Urinary bladder (tissue), 3 donors: ENCODE measurements at regions not wholly inside any gene's neighbourhood (a gene's known extent, or its start where the extent isn't known, plus 50 kb on each side); places are given as distances from the start of the nearest gene placed in this dataset.
"Not testable (repeated sequence)": the region's sequence is repeated elsewhere in the genome, so short reads cannot be mapped to it uniquely, and the experiment has no call there.

ENCODE experiments used
- DNase-seq: peaks from one replicate; pipeline ENCODE4 v3.0.0-alpha.2; 2015; ENCODE audit errors: extremely low spot score
- H3K27ac ChIP-seq: one replicate; pipeline ENCODE4 v1.5.1; 2013; ENCODE audit warnings: low read depth, mild to moderate bottlenecking, moderate library complexity
- H3K36me3 ChIP-seq: one replicate; pipeline ENCODE4 v1.6.1; 2013; ENCODE audit warnings: mild to moderate bottlenecking, moderate library complexity; ENCODE audit not compliant: insufficient read depth
- H3K4me1 ChIP-seq: one replicate; pipeline ENCODE4 v1.6.1; 2013; ENCODE audit warnings: mild to moderate bottlenecking, moderate library complexity; ENCODE audit not compliant: insufficient read depth
- H3K4me3 ChIP-seq: one replicate; pipeline ENCODE4 v1.5.1; 2013; ENCODE audit warnings: low read depth, low read length
- WGBS: extraction: QIAGEN DNeasy Blood & Tissue Kit; methylation state at CpG from one replicate; pipeline ENCODE4 v1.1.7; 2013; 5-methylcytosine and 5-hydroxymethylcytosine counted together
- donor health status: healthy with polysubstance abuse.
- donor health status: healthy.

DNA sequence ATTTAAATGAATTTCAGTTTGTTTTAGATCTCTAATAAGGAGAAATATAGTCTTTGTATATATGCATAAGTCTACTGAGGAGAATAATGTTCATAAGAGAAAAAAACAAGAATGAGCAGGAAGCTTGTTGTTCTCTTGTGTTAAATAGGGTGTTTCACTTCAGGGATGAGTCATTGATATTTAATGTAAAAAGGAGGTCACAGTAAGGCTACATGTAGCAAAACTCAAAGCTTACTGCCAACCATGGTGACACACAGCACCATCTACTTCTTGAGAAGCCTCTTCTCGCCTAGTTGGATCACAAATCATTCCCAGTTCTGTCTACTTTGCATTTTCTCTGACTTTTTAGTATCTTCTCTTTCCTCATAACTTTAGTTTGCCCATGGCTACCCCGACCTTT lies 1466.0 kb upstream of the C9orf72 start:
- H3K4me3 ChIP-seq = no peak overlapping the region
- no peak for DNase-seq
- no peaks in the 10 kb centered on the region for H3K4me1 ChIP-seq
- WGBS = 72% methylated on average over 2 of the region's 2 CpGs
- no peaks in the 10 kb centered on the region for H3K36me3 ChIP-seq
- no peak overlapping the region for H3K27ac ChIP-seq

DNA sequence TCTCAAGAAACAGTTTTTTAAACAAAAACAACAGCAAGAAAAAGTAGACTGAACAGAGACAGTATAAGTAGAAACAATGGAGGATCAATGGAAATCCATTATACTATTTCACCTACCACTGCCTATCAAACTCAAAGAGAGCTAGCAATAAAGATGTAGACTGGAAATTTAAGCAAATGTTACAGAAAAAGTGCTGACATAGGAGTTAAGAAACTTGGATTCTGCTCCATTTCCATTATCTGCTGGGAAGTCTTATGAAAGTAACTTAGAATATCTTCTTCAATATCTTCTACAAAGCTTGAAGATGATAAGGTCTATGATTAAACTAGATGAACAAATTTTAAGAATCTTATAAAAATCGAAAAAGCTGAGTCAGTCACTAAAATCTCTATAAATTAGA lies 1469.8 kb upstream of the C9orf72 start:
- Histone ChIP-seq H3K36me3 (no peaks in the 10 kb centered on the region), H3K4me3 (no peak overlapping the region)

DNA sequence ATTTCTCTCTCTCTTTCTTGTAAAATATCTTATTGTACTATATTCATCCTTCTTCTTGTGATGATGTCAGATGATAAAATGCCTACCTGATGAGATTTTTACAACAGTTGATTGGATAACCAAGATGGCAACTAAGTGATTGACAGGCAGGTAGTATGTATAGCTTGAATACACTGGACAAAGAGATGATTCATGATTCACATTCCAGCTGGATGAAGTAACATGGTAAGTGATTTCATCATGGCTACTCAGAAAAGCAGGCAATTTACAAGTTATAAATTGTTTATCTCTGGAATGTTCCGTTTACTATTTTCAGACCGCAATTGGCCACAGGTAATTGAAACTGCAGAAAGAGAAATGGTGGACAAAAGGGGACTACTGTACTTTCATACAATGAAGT lies 1471.7 kb upstream of the C9orf72 start:
- no peak for DNase-seq
- Histone ChIP-seq H3K36me3 (no peaks in the 10 kb centered on the region), H3K4me1 (no peaks in the 10 kb centered on the region), H3K4me3 (no peak overlapping the region), H3K27ac (no peak overlapping the region)
- 87% methylated on average over 2 of the region's 2 CpGs for WGBS

More for the DNA sequence above, 1469.8 kb upstream of the C9orf72 start:
- no peak for DNase-seq
- Histone ChIP-seq H3K4me1 (no peaks in the 10 kb centered on the region), H3K27ac (no peak overlapping the region)
- 78% methylated on average over 1 of the region's 1 CpG for WGBS

DNA sequence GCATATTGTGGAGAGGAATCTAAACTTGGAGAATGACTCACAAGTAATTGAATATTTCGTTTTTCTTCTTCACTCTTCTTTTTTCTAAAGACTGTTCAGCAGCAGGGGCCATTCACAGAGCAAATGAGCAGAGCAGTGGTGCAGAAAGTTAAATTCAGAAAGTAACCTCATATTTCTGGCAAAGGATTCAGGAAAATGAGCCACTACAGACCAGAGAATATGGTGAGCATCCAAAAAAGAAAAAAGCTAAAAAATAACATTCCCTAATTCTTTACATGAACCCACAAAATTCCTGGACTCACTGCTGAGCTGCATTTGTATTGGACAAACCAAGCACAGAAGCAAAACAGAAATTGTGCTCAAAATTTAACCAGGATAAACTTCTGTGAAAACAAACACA lies 1486.8 kb upstream of the C9orf72 start:
- no peak for DNase-seq
- H3K4me3 ChIP-seq = no peak overlapping the region
- H3K27ac ChIP-seq = no peak overlapping the region
- no peaks in the 10 kb centered on the region for H3K36me3 ChIP-seq
- 33% methylated on average over 1 of the region's 1 CpG for WGBS
- H3K4me1 ChIP-seq = no peaks in the 10 kb centered on the region

DNA sequence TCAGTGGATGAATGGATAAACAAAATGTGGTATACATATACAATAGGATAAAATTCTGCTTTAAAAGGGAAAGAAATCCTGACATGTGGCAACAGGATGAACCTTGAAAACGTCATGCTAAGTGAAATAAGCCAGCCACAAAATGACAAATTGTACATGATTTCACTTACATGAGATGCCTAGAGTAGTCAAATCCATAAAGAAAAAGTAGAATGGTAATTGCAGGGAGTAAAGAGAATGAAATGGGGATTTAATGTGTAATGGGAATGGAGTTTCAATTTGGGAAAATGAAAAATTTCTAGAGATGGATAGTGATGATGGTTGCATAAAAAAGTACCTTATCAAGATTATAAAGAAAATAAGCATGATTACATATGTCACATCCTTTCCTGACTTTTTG lies 1489.2 kb upstream of the C9orf72 start:
- no peak overlapping the region for H3K4me3 ChIP-seq
- WGBS = 38% methylated on average over 1 of the region's 1 CpG
- no peaks in the 10 kb centered on the region for H3K4me1 ChIP-seq
- H3K27ac ChIP-seq = no peak overlapping the region
- no peak for DNase-seq
- no peaks in the 10 kb centered on the region for H3K36me3 ChIP-seq

DNA sequence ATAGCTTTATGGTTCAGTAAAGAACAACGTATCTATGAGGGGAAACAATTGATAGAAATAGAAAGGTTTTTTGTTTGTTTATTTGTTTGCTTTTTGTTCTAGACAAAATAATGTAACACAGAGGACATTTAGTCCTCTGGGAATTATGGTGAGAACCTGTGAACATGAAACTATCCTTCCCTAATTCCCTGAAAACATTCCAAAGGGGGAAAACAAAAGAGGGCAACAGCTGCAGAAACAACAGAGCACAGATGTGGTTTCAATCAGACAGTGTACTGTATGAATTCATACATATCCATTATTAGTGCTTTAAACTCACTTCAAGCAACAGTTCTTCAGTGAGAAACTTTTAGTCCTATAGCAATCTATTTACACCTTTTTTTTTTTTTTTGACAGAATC lies 1489.8 kb upstream of the C9orf72 start:
- Histone ChIP-seq H3K27ac (no peak overlapping the region), H3K36me3 (no peaks in the 10 kb centered on the region), H3K4me3 (no peak overlapping the region), H3K4me1 (no peaks in the 10 kb centered on the region)
- whole genome bisulfite sequencing = 72% methylated on average over 1 of the region's 1 CpG
- no peak for DNase-seq

DNA sequence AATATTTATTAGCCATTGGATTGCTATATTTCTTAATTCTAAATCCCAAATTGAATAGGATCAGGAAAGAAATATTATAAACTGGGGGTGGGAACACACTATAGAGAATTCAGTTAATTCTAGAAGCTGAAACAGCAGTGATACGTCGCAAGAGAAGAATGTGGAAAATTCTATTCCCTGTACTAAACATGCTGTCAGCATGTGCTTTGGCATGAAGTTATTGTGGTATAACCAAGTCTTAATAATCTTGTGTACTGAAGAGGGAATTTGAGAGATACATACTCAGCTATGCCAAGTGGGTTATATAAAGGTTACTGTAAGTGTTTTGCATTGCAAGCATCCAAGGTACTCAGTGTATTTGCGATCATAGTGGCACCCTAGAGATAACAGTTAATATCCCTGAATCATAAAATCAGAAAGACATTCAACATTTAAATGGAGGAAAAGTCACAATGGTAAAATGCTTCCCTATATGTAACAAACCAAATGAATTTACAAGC lies 1492.9 kb upstream of the C9orf72 start:
- H3K4me1 ChIP-seq = no peaks in the 10 kb centered on the region
- DNase-seq = no peak
- no peaks in the 10 kb centered on the region for H3K36me3 ChIP-seq
- no peak overlapping the region for H3K27ac ChIP-seq
- no peak overlapping the region for H3K4me3 ChIP-seq
- 55% methylated on average over 3 of the region's 3 CpGs for WGBS

DNA sequence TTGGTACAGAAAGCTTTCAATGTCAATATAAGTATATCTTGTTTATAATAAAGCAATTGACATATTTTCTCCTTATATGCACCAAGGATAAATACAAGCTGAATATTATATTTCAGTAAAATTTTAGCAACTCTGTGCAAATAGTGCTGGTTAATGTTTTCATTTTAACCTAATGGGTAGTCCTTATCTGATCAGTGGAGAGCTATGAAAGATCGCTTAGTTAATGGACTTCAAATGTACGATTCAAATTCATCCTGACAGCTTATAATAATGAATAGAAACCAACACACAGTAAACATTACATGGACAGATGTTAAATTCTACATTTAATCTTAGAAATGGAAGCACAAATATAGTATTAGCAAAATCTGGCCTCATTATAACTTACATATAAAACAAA lies 1495.2 kb upstream of the C9orf72 start:
- no peaks in the 10 kb centered on the region for H3K4me1 ChIP-seq
- no peak for DNase-seq
- H3K36me3 ChIP-seq = no peaks in the 10 kb centered on the region
- 74% methylated on average over 2 of the region's 2 CpGs for WGBS
- H3K27ac ChIP-seq = no peak overlapping the region
- no peak overlapping the region for H3K4me3 ChIP-seq

DNA sequence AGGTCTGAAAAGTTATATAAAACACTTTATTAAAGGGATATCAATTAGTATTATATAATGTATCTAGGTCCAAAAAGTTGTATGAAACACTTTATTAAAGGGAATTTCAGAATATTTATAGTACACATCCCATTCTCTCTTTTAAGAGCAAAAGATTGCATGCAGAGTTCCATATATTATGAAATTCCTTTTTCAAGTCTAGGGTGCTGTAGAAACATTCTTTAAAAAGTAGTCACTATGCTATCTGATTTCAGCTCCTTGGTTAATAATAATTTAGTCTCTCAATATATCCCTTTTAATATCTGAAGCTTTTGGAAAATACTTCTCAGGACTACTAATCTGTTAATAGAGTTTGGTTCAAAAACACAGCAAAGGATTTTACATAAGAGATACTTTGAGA lies 1496.1 kb upstream of the C9orf72 start:
- Histone ChIP-seq H3K4me3 (no peak overlapping the region), H3K27ac (no peak overlapping the region), H3K4me1 (no peaks in the 10 kb centered on the region), H3K36me3 (no peaks in the 10 kb centered on the region)
- DNase-seq = no peak

DNA sequence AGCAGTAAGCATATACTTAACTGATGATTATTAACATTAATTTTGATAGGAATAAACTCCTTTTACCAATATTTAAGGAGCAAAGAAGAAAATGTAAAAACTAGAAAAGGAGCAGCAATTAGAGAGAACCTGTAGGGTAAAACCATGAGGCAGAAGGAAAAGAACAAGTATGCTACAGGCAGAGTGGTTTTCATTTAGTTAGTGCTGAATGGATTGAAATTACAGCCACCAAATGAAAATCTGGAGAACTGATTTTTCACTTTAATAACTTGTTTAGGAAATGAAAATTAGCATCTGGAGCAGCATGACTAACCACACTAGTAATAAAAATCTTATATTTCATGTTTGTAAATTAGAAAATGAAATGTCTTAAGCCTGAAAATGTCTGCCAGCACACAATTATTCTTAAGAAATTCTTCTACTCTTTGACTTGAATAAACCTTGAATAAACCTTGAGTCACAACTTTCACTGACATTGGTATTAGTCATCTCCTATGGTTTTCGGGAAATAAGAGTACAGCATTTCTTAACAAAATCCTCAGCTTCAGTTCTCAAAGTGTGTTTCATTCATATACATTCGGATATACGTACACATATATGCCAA lies 1504.9 kb upstream of the C9orf72 start:
- 84% methylated on average over 3 of the region's 3 CpGs for WGBS
- H3K36me3 ChIP-seq = no peaks in the 10 kb centered on the region
- no peak overlapping the region for H3K27ac ChIP-seq
- no peaks in the 10 kb centered on the region for H3K4me1 ChIP-seq
- DNase-seq = no peak
- H3K4me3 ChIP-seq = no peak overlapping the region

DNA sequence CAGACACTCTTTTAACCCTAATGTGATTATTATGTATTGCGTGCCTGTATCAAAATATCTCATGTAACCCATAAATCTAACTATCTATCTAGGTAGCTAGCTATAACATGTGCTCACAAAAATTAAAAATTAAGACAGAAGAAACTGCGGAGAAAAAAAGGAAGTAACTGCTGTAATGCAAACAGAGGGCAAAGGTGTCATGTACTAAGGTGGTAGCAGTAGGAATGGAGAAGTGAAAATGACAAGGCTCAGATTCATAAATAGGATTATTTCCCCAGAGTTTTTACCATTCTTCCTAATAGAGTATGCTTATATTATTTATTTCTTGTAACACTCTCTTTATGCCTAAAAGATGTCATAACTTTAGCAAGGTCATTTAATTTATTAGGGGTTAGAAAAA lies 1527.5 kb upstream of the C9orf72 start:
- Histone ChIP-seq H3K4me1 (no peaks in the 10 kb centered on the region), H3K36me3 (no peaks in the 10 kb centered on the region), H3K27ac (no peak overlapping the region), H3K4me3 (no peak overlapping the region)
- WGBS = 71% methylated on average over 2 of the region's 2 CpGs
- DNase-seq = no peak

DNA sequence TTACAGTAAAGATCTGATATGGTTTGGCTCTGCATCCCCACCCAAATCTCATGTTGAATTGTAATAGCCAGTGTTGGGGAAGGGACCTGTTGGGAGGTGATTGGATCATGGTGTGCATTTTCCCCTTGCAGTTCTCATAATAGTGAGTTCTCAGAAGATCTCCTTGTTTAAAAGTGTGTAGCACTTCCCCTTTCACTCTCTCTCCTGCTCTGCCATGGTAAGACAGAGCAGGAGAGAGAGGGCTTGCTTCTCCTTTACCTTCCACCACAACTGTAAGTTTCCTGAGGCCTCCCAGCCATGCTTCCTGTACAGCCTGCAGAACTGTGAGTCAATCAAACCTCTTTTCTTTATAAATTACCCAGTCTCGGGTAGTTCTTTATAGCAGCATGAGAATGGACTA lies 1530.9 kb upstream of the C9orf72 start:
- not testable (repeated sequence) for H3K27ac ChIP-seq, H3K4me3 ChIP-seq, H3K4me1 ChIP-seq, H3K36me3 ChIP-seq, DNase-seq
- WGBS = 37% methylated on average over 1 of the region's 1 CpG

DNA sequence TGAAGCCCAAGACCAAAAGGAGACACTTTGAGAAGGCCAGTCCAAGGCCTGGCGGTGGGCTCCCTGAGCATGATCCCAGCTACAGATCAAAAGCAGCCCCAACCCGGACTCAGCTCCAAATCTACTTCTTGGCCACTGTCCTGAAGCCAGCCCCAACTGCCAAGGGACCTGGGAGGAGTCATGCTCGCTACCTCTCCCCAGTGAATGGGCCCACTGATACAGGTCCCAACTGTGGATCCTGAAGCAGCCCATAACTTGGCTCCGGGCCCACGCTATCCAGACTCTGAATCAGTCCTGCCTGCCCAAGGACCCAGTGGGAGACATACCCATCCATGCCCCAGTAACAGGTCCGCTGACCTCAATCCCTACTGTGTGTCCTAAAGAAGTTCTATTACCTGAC lies 1545.3 kb upstream of the C9orf72 start:
- Histone ChIP-seq H3K27ac (no peak overlapping the region), H3K4me1 (no peaks in the 10 kb centered on the region), H3K4me3 (no peak overlapping the region), H3K36me3 (no peaks in the 10 kb centered on the region)
- WGBS = 77% methylated on average over 6 of the region's 6 CpGs
- DNase-seq = no peak

DNA sequence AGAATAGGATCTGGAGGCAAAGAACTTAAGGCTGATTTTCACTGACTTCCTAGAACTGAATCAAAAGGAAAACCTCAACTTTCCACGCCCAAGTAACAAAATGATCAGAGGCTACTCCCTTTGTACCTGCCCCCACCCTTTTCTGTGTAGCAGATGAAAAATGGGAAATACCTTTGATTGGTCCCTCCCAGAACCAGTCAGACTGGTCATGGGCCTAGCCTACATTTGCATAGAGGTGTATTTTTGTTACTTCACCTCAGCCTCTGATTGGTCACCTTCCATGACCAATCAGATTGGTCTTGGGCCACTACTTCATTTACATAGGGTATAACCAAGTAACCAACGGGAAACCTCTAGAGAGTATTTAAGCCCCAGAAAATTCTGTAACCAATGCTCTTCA lies 1553.5 kb upstream of the C9orf72 start:
- DNase-seq = no peak
- H3K36me3 ChIP-seq = no peaks in the 10 kb centered on the region
- no peaks in the 10 kb centered on the region for H3K4me1 ChIP-seq
- no peak overlapping the region for H3K27ac ChIP-seq
- 89% methylated on average over 2 of the region's 2 CpGs for WGBS
- no peak overlapping the region for H3K4me3 ChIP-seq

DNA sequence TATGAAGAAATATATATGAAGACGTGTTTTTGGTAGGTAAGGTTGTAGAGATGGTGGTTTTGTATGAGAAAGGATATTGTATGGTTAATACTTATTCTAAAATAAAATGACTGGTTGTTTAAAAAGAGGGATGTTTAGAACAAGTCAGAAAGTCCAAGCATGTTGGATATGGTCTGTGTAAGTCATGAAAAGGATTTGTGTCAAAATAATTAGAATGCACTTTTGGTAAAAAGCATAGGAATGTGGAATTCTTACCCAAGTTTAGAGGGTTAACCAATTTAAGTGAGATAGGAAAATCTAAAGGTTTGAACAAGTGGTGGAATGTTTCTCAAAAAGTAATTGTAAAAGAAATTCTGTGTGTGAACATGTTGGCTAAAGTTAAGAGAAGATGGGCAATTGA lies 1556.5 kb upstream of the C9orf72 start:
- 87% methylated on average over 1 of the region's 1 CpG for WGBS
- Histone ChIP-seq H3K4me1 (no peaks in the 10 kb centered on the region), H3K4me3 (no peak overlapping the region), H3K27ac (no peak overlapping the region), H3K36me3 (no peaks in the 10 kb centered on the region)
- DNase-seq = no peak
